Omental fat pad (tissue), 3 donors: ENCODE measurements at regions not wholly inside any gene's neighbourhood (a gene's known extent, or its start where the extent isn't known, plus 50 kb on each side); places are given as distances from the start of the nearest gene placed in this dataset.
"Not testable (repeated sequence)": the region's sequence is repeated elsewhere in the genome, so short reads cannot be mapped to it uniquely, and the experiment has no call there.

Source experiments
- ATAC-seq: fragments of 150-250 bp; one replicate; pipeline ENCODE4 v1.9.1; 2016; ENCODE audit warnings: mild to moderate bottlenecking, moderate library complexity; ENCODE audit not compliant: low FRiP score
- DNase-seq: peaks from one replicate; pipeline ENCODE4 v3.0.0-alpha.2; 2019; ENCODE audit warnings: low spot score
- CTCF ChIP-seq, 3 donors: fragments of 450-650 bp; IDR thresholded peaks; one replicate each; pipeline ENCODE4 v1.5.1; 2016 to 2017; ENCODE audit warnings: antibody characterized with exemption in 3 of 3, mild to moderate bottlenecking in 3 of 3, moderate library complexity in 2 of 3

GRCh38 chr1:196160066-196160795 is 448.0 kb downstream of the KCNT2 start:
- DNase-seq = no peak
- ATAC-seq = peak; percentile 99
- no peak for TF ChIP-seq CTCF (IDR thresholded peaks at IDR 0.05)

- no peak for ATAC-seq
- no peak for TF ChIP-seq CTCF (IDR thresholded peaks at IDR 0.05)
- DNase-seq = no peak
Measured at GRCh38 chr1:196155586-196155985, 452.7 kb downstream of the KCNT2 start.

- no peak for ATAC-seq
- TF ChIP-seq CTCF (IDR thresholded peaks at IDR 0.05) = no peak
- DNase-seq = no peak
Measured at GRCh38 chr1:196152975-196153374, 455.3 kb downstream of the KCNT2 start.

- DNase-seq (no peak), ATAC-seq (no peak)
- no peak for TF ChIP-seq CTCF (IDR thresholded peaks at IDR 0.05)
Measured at GRCh38 chr1:196152086-196152485, 456.2 kb downstream of the KCNT2 start.

GRCh38 chr1:196148367-196148970 is 459.8 kb downstream of the KCNT2 start:
- no peak for TF ChIP-seq CTCF (IDR thresholded peaks at IDR 0.05)
- no peak for ATAC-seq
- no peak for DNase-seq

- TF ChIP-seq CTCF (IDR thresholded peaks at IDR 0.05) = no peak
- no peak for DNase-seq
Measured at GRCh38 chr1:196147530-196147929, 460.7 kb downstream of the KCNT2 start.

GRCh38 chr1:196145151-196145550 is 463.1 kb downstream of the KCNT2 start:
- ATAC-seq, DNase-seq: not testable (repeated sequence)

More at GRCh38 chr1:196147530-196147929, 460.7 kb downstream of the KCNT2 start:
- no peak for ATAC-seq
